ENCODE measurements at regions not wholly inside any gene's neighbourhood (a gene's known extent, or its start where the extent isn't known, plus 50 kb on each side); places are given as distances from the start of the nearest gene placed in this dataset.

DNA sequence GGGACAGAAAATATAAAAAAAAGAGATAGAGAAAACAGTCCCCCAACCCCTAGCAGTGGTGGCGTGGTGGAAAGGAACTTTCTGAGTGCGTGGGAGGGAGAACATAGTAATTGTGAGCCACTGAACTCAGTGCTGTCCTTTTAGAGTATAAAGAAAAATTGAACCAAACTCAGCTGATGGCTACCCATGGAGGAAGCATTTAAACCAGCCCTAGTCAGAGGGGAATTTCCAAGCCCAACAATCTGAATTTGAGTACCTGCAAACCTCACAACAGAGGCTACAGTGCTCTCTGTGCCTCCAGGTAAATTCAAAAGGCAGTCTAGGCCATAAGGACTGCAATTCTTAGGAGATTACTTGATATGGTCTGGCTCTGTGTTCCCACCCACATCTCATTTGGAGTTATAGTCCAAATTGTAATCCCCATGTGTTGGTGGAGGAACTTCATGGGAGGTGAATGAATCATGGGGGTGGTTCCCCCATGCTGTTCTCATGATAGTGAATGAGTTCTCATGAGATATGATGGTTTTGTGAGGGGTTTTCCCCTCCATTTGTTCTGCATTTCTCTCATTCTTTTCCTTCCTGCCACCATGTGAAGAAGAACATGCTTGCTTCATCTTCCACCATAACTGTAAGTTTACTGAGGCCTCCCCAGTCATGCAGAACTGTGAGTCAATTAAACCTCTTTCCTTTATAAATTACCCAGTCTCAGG, 687.8 kb downstream of the FAM181B start (continued):
- TF ChIP-seq CBX3 (IDR thresholded peaks at IDR 0.05; ENCODE audit: borderline replicate concordance, low read depth) (no peak), MTA3 (IDR thresholded peaks at IDR 0.05; ENCODE audit: borderline replicate concordance, low read length) (no peak), CREM (IDR thresholded peaks at IDR 0.05; ENCODE audit: low read depth) (no peak)
- TF ChIP-seq, protein P1, sequence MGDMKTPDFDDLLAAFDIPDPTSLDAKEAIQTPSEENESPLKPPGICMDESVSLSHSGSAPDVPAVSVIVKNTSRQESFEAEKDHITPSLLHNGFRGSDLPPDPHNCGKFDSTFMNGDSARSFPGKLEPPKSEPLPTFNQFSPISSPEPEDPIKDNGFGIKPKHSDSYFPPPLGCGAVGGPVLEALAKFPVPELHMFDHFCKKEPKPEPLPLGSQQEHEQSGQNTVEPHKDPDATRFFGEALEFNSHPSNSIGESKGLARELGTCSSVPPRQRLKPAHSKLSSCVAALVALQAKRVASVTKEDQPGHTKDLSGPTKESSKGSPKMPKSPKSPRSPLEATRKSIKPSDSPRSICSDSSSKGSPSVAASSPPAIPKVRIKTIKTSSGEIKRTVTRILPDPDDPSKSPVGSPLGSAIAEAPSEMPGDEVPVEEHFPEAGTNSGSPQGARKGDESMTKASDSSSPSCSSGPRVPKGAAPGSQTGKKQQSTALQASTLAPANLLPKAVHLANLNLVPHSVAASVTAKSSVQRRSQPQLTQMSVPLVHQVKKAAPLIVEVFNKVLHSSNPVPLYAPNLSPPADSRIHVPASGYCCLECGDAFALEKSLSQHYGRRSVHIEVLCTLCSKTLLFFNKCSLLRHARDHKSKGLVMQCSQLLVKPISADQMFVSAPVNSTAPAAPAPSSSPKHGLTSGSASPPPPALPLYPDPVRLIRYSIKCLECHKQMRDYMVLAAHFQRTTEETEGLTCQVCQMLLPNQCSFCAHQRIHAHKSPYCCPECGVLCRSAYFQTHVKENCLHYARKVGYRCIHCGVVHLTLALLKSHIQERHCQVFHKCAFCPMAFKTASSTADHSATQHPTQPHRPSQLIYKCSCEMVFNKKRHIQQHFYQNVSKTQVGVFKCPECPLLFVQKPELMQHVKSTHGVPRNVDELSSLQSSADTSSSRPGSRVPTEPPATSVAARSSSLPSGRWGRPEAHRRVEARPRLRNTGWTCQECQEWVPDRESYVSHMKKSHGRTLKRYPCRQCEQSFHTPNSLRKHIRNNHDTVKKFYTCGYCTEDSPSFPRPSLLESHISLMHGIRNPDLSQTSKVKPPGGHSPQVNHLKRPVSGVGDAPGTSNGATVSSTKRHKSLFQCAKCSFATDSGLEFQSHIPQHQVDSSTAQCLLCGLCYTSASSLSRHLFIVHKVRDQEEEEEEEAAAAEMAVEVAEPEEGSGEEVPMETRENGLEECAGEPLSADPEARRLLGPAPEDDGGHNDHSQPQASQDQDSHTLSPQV (IDR thresholded peaks at IDR 0.05), result no peak
- TF ChIP-seq, protein P2, sequence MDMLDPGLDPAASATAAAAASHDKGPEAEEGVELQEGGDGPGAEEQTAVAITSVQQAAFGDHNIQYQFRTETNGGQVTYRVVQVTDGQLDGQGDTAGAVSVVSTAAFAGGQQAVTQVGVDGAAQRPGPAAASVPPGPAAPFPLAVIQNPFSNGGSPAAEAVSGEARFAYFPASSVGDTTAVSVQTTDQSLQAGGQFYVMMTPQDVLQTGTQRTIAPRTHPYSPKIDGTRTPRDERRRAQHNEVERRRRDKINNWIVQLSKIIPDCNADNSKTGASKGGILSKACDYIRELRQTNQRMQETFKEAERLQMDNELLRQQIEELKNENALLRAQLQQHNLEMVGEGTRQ (IDR thresholded peaks at IDR 0.05; ENCODE audit: borderline replicate concordance, low read depth, low read length), result no peak

DNA sequence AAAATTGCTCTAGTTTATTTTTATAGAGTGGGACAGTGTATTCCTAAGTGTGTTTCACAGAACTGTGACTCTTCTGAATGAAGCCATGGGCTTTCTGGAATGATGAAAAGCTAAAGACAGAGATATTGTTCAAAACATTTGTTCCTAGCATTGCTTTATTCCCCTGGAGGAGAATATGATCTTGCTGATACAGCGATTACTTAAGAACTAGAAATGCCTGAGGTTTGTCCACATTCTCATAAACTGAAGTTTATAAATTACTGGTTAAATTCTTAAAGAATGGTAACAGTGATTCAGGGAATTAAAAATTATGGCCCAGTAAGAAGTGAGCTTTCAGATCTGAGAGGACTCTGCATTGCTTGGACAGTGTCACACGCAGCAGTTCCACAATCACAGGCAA, 690.3 kb downstream of the FAM181B start:
- H3K4me3 ChIP-seq, result no peak overlapping the region
- ATAC-seq, result no peak
- CTCF ChIA-PET, result no interaction called here
- H3K27ac ChIP-seq (ENCODE audit: control insufficient read depth, insufficient read depth), result no peak overlapping the region
- 32% methylated on average over 2 of the region's 2 CpGs for whole genome bisulfite sequencing (ENCODE audit: insufficient coverage, insufficient replicate concordance, low lambda C conversion rate, missing lambda C conversion rate)
- H3K9ac ChIP-seq (ENCODE audit: control insufficient read depth, insufficient read depth, low read length), result no peak overlapping the region
- FAIRE-seq, result no peak
- H3K9me3 ChIP-seq (replicated peaks; ENCODE audit: control insufficient read depth, insufficient read depth, low read length), result no peaks in the 10 kb centered on the region; the same call in 2 of the 3 replicates
- no peak for TF ChIP-seq ZNF24 (IDR thresholded peaks at IDR 0.05)
- TF ChIP-seq, protein P3, sequence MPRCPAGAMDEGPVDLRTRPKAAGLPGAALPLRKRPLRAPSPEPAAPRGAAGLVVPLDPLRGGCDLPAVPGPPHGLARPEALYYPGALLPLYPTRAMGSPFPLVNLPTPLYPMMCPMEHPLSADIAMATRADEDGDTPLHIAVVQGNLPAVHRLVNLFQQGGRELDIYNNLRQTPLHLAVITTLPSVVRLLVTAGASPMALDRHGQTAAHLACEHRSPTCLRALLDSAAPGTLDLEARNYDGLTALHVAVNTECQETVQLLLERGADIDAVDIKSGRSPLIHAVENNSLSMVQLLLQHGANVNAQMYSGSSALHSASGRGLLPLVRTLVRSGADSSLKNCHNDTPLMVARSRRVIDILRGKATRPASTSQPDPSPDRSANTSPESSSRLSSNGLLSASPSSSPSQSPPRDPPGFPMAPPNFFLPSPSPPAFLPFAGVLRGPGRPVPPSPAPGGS (IDR thresholded peaks at IDR 0.05; ENCODE audit: borderline replicate concordance, insufficient read depth, low read depth, low read length, poor library complexity, severe bottlenecking), result no peak
- TF ChIP-seq STAT3 (IDR thresholded peaks at IDR 0.05; ENCODE audit: low read depth, low read length), result no peak
- TF ChIP-seq MTA2 (IDR thresholded peaks at IDR 0.05; ENCODE audit: low read depth), result no peak
- no peak for TF ChIP-seq CEBPB (IDR thresholded peaks at IDR 0.05; ENCODE audit: borderline replicate concordance in 1 of 2, low read depth in 2 of 2, low read length in 2 of 2)
- TF ChIP-seq NR2C2 (IDR thresholded peaks at IDR 0.05; ENCODE audit: borderline replicate concordance, control insufficient read depth, insufficient read length, low read depth), result no peak
- no peak for TF ChIP-seq ZNF274 (IDR thresholded peaks at IDR 0.05; ENCODE audit: insufficient read depth, insufficient read length)
- TF ChIP-seq HDGF (IDR thresholded peaks at IDR 0.05), result no peak
- no peak for TF ChIP-seq ZZZ3 (IDR thresholded peaks at IDR 0.05; ENCODE audit: control insufficient read depth, insufficient read length, low read depth)
- TF ChIP-seq MYB (IDR thresholded peaks at IDR 0.05; ENCODE audit: borderline replicate concordance, low read depth, low read length), result no peak
- TF ChIP-seq TAF1 (IDR thresholded peaks at IDR 0.05; ENCODE audit: borderline replicate concordance, low read depth, low read length), result no peak
- TF ChIP-seq EGR1 (IDR thresholded peaks at IDR 0.05; ENCODE audit: borderline replicate concordance in 1 of 2, low read depth in 2 of 2, low read length in 2 of 2), result no peak
- H2AFZ ChIP-seq (ENCODE audit: control insufficient read depth, low read depth, low read length), result no peak overlapping the region
- POLR2A ChIA-PET, result no interaction called here
- RAD21 ChIA-PET (ENCODE audit: unreplicated experiment), result no interaction called here
- intact Hi-C loops (cut with micrococcal nuclease; ENCODE audit: unreplicated experiment), result no loop called here
- no peak for DNase-seq (ENCODE audit: low read depth, low spot score)
- H4K20me1 ChIP-seq (ENCODE audit: control insufficient read depth, insufficient read depth), result no peaks in the 10 kb centered on the region
- BruUV-seq (replicated peaks), result no TSS peak
- H3K4me2 ChIP-seq (ENCODE audit: control insufficient read depth, insufficient read depth), result no peak overlapping the region
- H3K79me2 ChIP-seq (ENCODE audit: control insufficient read depth, insufficient read depth, low read length), result no peaks in the 10 kb centered on the region
- H3K4me1 ChIP-seq (ENCODE audit: control insufficient read depth, insufficient read depth, low read length), result no peaks in the 10 kb centered on the region
- no peaks in the 10 kb centered on the region for H3K36me3 ChIP-seq (ENCODE audit: control insufficient read depth in 2 of 2, insufficient read depth in 2 of 2, low read length in 1 of 2)
- in situ Hi-C loops (cut with MboI), result no loop called here
- H3K27me3 ChIP-seq (replicated peaks in 1 of 2; ENCODE audit: control insufficient read depth in 2 of 2, insufficient read depth in 2 of 2, low read length in 1 of 2), result no peaks in the 10 kb centered on the region
- SMC1A ChIA-PET (ENCODE audit: uncharacterized antibody, unreplicated experiment), result no interaction called here
